GM10266 (cell line): ENCODE measurements at regions not wholly inside any gene's neighbourhood (a gene's known extent, or its start where the extent isn't known, plus 50 kb on each side); places are given as distances from the start of the nearest gene placed in this dataset.

ENCODE experiments used
- DNase-seq: peaks from one replicate; pipeline ENCODE4 v3.0.0; 2012; ENCODE audit errors: extremely low spot score
- TF ChIP-seq, protein P1 (sequence below): IDR thresholded peaks from 2 replicates; pipeline ENCODE4 v1.5.1; 2012; ENCODE audit warnings: mild to moderate bottlenecking, low read depth; ENCODE audit not compliant: control insufficient read depth, insufficient read depth; ENCODE audit errors: missing control alignments

DNA sequence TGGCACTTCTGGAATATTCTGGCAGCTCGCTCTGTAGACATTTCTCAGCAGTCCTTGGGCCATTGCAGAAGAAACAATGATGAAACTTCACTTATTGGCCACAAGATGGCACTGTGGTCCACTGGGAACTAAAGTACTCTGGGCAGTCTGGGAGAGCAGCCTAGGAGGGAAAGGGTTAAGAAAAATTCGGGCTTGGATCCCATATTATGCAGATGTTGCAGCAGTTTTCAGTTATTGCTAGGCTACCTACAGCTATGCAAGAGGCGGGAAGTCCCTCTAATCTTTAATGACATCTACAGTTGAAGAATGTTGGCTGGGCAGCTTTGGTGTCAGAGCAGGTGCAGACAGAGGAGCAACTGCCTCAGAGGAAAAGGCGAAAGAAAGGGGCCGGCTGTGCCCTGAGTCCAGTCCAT lies 201.7 kb upstream of the PRSS58 start:
- DNase-seq: peak; percentile 29
- TF ChIP-seq, protein P1, sequence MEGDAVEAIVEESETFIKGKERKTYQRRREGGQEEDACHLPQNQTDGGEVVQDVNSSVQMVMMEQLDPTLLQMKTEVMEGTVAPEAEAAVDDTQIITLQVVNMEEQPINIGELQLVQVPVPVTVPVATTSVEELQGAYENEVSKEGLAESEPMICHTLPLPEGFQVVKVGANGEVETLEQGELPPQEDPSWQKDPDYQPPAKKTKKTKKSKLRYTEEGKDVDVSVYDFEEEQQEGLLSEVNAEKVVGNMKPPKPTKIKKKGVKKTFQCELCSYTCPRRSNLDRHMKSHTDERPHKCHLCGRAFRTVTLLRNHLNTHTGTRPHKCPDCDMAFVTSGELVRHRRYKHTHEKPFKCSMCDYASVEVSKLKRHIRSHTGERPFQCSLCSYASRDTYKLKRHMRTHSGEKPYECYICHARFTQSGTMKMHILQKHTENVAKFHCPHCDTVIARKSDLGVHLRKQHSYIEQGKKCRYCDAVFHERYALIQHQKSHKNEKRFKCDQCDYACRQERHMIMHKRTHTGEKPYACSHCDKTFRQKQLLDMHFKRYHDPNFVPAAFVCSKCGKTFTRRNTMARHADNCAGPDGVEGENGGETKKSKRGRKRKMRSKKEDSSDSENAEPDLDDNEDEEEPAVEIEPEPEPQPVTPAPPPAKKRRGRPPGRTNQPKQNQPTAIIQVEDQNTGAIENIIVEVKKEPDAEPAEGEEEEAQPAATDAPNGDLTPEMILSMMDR: peak; percentile 75

DNA sequence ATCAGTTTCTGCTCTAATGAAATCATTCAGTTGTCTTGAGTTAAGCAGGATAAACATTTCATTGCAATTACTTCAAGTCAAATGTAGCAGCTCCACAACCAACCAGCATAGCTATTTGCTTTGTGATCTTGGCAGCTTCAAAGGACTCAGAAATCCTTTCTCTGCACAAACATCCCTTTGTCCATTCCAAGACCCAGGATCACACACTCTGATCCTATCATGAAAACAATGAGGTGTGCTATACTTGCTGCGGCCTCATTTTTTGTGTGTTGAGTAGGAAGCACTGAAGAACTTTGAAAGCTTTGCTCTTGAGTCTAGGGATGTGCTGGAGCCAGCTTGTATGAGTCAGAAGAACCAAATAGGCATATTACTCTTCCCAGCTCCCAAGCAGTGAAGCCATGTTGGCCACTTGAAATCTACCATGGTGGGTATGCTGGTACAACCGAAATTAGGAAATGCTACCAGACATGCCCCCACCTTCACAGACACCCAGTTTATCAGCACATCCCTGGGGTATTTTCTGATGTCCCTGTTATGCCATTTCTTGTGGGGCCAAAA lies 199.4 kb upstream of the PRSS58 start:
- TF ChIP-seq, protein P1: no peak
- no peak for DNase-seq

DNA sequence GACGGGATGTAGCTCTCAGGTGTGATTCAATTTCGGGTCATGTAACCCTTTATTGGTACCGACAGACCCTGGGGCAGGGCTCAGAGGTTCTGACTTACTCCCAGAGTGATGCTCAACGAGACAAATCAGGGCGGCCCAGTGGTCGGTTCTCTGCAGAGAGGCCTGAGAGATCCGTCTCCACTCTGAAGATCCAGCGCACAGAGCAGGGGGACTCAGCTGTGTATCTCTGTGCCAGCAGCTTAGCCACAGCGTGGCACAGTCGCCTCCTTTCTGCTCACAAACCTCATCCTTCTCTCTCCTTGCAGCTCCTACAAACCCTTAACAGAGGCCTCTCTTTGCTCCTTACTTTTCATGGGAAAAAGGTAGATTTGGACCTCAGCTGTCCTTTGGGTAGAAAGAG lies 197.5 kb upstream of the PRSS58 start:
- TF ChIP-seq, protein P1: no peak
- no peak for DNase-seq

DNA sequence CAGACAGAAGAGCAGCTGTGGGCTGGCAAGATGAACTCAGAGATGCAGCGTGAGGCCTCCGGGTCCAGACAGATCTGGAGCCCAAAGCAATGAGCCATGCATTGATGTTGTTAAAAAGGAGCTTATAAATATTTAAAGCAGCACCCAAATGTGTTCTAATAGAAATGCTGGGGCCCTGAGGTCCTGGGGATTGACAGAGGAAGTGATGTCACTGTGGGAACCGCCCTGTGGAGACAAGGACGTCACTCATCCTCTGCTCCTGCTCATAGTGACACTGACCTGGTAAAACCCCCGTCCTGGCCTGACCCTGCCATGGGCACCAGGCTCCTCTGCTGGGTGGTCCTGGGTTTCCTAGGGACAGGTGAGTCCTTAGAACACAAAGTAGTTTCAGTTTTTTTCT lies 197.0 kb upstream of the PRSS58 start:
- no peak for DNase-seq
- TF ChIP-seq, protein P1: no peak

DNA sequence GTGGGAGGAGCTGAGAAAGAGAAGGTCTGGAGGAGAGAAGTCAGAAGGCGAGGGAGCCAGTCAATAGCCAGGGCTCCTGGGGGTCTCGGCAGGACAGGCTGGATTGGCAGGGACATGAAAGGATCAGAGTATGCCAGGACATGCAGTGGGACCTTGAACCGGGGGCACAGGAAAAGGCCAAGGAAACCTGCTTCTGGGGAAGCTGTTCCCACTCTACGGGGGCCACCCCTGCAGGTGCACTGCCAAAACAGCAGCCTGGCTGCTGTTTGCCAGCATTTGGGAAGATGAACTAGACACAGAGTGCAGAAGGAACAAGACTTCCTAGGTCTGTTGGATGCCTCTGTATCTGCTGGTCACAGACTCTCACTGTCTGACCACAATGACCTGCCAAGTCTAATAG lies 194.9 kb upstream of the PRSS58 start:
- no peak for DNase-seq
- TF ChIP-seq, protein P1: no peak

DNA sequence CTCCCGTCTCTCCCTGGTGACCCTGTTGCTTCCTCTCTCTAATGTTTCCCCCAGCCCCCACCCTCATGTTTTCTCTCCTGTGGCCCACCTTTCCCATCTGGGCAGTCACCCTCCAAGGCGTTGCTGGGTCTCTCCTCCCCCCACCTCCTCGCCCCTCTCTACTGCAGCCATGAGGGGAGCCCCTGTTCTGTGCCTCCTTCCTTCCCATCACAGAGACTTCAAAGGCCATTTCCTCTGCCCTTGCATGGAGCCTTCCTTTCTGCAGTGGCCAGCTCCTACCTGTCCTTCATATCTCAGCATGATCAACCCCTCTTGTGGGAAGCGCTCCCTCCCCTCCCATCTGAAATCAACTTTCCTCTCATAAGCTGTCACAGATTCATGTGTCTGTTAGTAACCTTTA lies 194.0 kb upstream of the PRSS58 start:
- TF ChIP-seq, protein P1: no peak
- DNase-seq: no peak

DNA sequence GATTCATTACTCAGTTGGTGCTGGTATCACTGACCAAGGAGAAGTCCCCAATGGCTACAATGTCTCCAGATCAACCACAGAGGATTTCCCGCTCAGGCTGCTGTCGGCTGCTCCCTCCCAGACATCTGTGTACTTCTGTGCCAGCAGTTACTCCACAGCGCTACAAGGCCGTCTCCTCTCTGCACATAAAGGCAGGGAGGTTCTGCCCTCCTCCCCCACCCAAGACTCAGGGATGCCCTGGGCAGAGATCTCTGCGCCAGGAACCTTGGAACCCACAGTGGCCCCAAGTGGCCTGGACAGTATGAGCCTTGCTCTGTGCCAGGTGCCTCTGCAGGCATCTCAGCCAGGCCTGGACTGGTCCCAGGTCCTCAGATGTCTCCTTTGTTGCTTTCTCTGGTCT lies 193.4 kb upstream of the PRSS58 start:
- no peak for DNase-seq
- TF ChIP-seq, protein P1: no peak
